HEK293T (cell line): ENCODE measurements at regions not wholly inside any gene's neighbourhood (a gene's known extent, or its start where the extent isn't known, plus 50 kb on each side); places are given as distances from the start of the nearest gene placed in this dataset.

Experiments used
- CTCF ChIA-PET: fragments of 350-600 bp; formaldehyde crosslinking; extraction: SDS; loops from one replicate; lab custom pipeline; 2021; ENCODE audit warnings: antibody characterized with exemption, inconsistent platforms; lab: Yijun Ruan, JAX
- POLR2A ChIA-PET: fragments of 350-600 bp; formaldehyde crosslinking; extraction: SDS; loops from one replicate; lab custom pipeline; 2020; ENCODE audit warnings: antibody characterized with exemption, inconsistent platforms; lab: Yijun Ruan, JAX
- DNase-seq: peaks from one replicate; pipeline ENCODE4 v3.0.0; 2012; ENCODE audit warnings: mixed read lengths; ENCODE audit errors: extremely low spot score
- ARNT ChIP-seq: fragments of 450-650 bp; IDR thresholded peaks from 2 replicates; pipeline ENCODE4 v1.6.1; 2017; ENCODE audit warnings: mild to moderate bottlenecking
- BHLHE40 ChIP-seq: fragments of 450-650 bp; IDR thresholded peaks from 2 replicates; pipeline ENCODE4 v1.6.1; 2016; ENCODE audit warnings: mild to moderate bottlenecking, moderate library complexity, borderline replicate concordance
- CTBP1 ChIP-seq: fragments of 450-650 bp; IDR thresholded peaks from 2 replicates; pipeline ENCODE4 v1.6.1; 2016; ENCODE audit warnings: borderline replicate concordance
- ELF4 ChIP-seq: fragments of 450-650 bp; IDR thresholded peaks from 2 replicates; pipeline ENCODE4 v1.6.1; 2017; ENCODE audit warnings: antibody characterized with exemption
- FOXA1 ChIP-seq: fragments of 450-650 bp; IDR thresholded peaks from 2 replicates; pipeline ENCODE4 v1.6.1; 2016; ENCODE audit warnings: mild to moderate bottlenecking
- FOXK2 ChIP-seq: fragments of 450-650 bp; IDR thresholded peaks from 2 replicates; pipeline ENCODE4 v1.6.1; 2016; ENCODE audit warnings: mild to moderate bottlenecking
- FOXM1 ChIP-seq: fragments of 450-650 bp; IDR thresholded peaks from 2 replicates; pipeline ENCODE4 v1.6.1; 2017; ENCODE audit warnings: mild to moderate bottlenecking, borderline replicate concordance
- HDGF ChIP-seq: fragments of 450-650 bp; IDR thresholded peaks from 2 replicates; pipeline ENCODE4 v1.6.1; 2017; ENCODE audit warnings: antibody characterized with exemption, borderline replicate concordance
- L3MBTL2 ChIP-seq: fragments of 450-650 bp; conservative IDR thresholded peaks from 2 replicates; pipeline ENCODE4 v1.6.1; 2016; ENCODE audit warnings: mild to moderate bottlenecking
- LEF1 ChIP-seq: fragments of 450-650 bp; IDR thresholded peaks from 2 replicates; pipeline ENCODE4 v1.6.1; 2017; ENCODE audit warnings: mild to moderate bottlenecking, borderline replicate concordance
- NFRKB ChIP-seq: fragments of 450-650 bp; IDR thresholded peaks from 2 replicates; pipeline ENCODE4 v1.6.1; 2016; ENCODE audit warnings: mild to moderate bottlenecking, moderate library complexity
- SP1 ChIP-seq: fragments of 450-650 bp; IDR thresholded peaks from 2 replicates; pipeline ENCODE4 v1.6.1; 2017
- SUZ12 ChIP-seq: fragments of 450-650 bp; IDR thresholded peaks from 2 replicates; pipeline ENCODE4 v1.6.1; 2016; ENCODE audit warnings: mild to moderate bottlenecking
- TARDBP ChIP-seq: fragments of 450-650 bp; IDR thresholded peaks from 2 replicates; pipeline ENCODE4 v1.6.1; 2016
- ZNF384 ChIP-seq: fragments of 450-650 bp; IDR thresholded peaks from 2 replicates; pipeline ENCODE4 v1.6.1; 2016
- TF ChIP-seq, protein P1 (sequence below): fragments of 450-650 bp; IDR thresholded peaks from 2 replicates; pipeline ENCODE4 v1.6.1; 2016

DNA sequence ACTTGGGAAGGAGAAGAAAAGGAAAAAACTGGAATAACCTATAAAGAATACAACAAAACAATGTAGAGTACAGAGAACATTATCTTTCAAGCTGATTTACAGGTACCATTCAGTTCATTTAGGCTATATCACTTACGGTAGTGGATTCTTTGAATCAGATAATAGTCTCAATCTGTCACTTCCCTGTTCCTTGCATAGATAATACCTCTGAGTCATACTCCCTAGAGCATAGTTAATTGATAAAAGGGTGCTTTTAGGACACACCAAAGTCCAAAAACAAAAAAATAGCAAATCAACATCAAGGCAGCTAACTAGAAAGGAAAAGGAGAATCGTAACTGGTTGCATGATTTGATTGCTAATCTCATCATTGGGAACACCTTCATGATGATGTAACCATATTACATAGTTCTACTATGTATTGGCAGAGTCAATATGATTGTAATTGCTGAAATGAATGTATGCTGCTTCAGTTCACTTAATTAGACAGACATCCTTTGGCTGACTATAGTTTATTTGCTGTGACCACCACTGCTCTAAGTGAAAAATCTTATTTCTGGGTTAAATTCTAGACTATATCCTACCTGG, 844.4 kb downstream of the GATA3 start:
- ChIA-PET POLR2A (no interaction called here), CTCF (no interaction called here)
- no peak for DNase-seq
- no peak for TF ChIP-seq ZNF384
- no peak for TF ChIP-seq ARNT
- no peak for TF ChIP-seq FOXK2
- TF ChIP-seq TARDBP, result no peak
- no peak for TF ChIP-seq FOXM1
- TF ChIP-seq NFRKB, result no peak
- TF ChIP-seq HDGF, result no peak
- no peak for TF ChIP-seq SP1
- no peak for TF ChIP-seq SUZ12
- TF ChIP-seq CTBP1, result no peak
- TF ChIP-seq ELF4, result no peak
- no peak for TF ChIP-seq FOXA1
- TF ChIP-seq LEF1, result no peak
- TF ChIP-seq, protein P1, sequence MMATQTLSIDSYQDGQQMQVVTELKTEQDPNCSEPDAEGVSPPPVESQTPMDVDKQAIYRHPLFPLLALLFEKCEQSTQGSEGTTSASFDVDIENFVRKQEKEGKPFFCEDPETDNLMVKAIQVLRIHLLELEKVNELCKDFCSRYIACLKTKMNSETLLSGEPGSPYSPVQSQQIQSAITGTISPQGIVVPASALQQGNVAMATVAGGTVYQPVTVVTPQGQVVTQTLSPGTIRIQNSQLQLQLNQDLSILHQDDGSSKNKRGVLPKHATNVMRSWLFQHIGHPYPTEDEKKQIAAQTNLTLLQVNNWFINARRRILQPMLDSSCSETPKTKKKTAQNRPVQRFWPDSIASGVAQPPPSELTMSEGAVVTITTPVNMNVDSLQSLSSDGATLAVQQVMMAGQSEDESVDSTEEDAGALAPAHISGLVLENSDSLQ, result no peak

GRCh38 chr10:8902926-8903325, 848.4 kb downstream of the GATA3 start:
- CTCF ChIA-PET, result no interaction called here
- TF ChIP-seq SP1 (no peak), FOXM1 (no peak), BHLHE40 (no peak), NFRKB (no peak), ARNT (no peak), SUZ12 (no peak), L3MBTL2 (no peak), HDGF (no peak), CTBP1 (no peak), ZNF384 (no peak), TARDBP (no peak), FOXA1 (no peak), LEF1 (no peak), ELF4 (no peak), FOXK2 (no peak)
- TF ChIP-seq, protein P1, result no peak
- POLR2A ChIA-PET, result no interaction called here
- no peak for DNase-seq

DNA sequence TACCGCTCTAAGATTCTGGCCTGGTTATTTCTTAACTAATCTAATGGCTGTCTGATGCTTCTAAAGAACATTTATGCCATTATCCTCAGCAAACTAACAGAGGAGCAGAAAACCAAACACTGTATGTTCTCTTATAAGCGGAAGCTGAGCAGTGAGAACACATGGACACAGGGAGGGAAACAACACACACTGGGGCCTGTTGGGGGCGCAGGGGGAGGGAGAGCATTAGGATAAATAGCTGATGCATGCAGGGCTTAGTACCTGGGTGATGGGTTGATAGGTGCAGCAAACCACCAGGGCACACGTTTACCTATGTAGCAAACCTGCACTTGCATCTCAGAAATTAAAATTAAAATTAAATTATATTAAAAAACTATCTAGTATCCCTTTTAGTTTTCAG, 853.5 kb downstream of the GATA3 start:
- DNase-seq, result no peak
- POLR2A ChIA-PET, result no interaction called here

DNA sequence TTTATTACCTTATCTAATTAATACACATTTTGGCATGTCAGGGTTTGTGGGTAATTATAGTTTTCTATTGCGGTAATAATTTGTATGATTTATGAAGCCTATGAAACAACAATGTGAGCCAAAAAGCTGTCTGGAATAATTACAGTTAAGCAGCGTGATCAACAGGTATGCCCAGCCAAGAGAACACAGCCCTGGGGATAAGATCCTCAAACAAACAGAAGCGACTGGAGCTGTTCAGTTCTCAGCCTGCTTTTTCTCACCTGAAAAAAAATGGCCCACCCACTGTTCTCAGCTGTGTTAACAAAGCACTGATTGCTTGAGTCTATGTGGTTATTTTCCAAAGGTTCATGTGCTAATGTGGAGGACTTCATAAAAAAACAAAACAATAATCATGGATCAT, 855.8 kb downstream of the GATA3 start:
- TF ChIP-seq FOXK2, result no peak
- TF ChIP-seq SUZ12, result no peak
- no peak for TF ChIP-seq HDGF
- TF ChIP-seq LEF1, result no peak
- TF ChIP-seq ZNF384, result no peak
- no peak for TF ChIP-seq BHLHE40
- no peak for TF ChIP-seq NFRKB
- no peak for DNase-seq
- ChIA-PET CTCF (no interaction called here), POLR2A (no interaction called here)

More for the DNA sequence above, 853.5 kb downstream of the GATA3 start:
- CTCF ChIA-PET, result interaction anchor here (0.8 kb wide), 1 partner anchor 8 kb away, joined by 3 read pairs; no protein-coding TSS in a partner anchor
- TF ChIP-seq FOXK2 (no peak), NFRKB (no peak), FOXM1 (no peak), ARNT (no peak), ELF4 (no peak), L3MBTL2 (no peak), CTBP1 (no peak), TARDBP (no peak), HDGF (no peak), FOXA1 (no peak), LEF1 (no peak), ZNF384 (no peak), SUZ12 (no peak), BHLHE40 (no peak), SP1 (no peak)
- TF ChIP-seq, protein P1, result no peak

DNA sequence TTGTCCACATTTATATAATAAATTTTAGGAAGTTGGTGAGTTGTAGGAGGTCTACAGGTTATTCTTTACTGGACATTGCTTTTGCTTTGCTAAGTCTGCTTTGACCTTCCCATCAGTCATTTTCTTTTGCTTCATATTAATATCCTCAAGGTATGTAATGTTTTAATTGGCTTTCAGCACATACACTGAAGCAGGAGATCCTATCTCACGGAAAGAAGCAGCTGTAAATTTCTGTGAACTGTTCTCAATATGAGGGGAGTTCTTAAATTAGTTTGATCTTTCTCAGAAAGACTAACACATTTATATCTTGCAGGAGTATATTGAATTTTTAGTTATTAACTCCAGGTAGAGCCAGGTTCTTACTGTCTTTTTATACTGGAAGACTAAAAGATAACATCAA, 856.5 kb downstream of the GATA3 start:
- CTCF ChIA-PET, result no interaction called here
- TF ChIP-seq SUZ12 (no peak), ARNT (no peak), TARDBP (no peak), LEF1 (no peak), CTBP1 (no peak), FOXK2 (no peak), L3MBTL2 (no peak), FOXM1 (no peak), ELF4 (no peak), HDGF (no peak)
- DNase-seq, result no peak
- POLR2A ChIA-PET, result no interaction called here

DNA sequence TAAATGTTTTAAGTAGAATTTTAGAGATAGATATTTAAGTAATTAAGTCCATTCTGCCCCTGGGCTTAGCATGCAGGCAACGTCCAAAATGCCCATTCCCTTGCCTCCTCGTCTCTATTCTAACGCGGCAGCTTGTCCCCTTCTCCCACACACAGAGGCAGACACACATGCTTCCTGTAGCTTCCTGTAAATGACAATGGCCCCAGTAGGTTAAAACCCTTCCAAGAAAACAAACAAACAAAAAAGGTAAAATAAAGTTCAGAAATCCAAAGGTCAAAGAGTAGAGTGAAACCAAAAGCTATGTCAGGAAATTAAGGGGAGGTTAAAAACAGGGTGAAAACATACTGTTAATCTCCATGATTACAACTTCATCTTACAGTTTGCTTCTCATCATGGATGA, 857.6 kb downstream of the GATA3 start:
- no peak for DNase-seq
- no peak for TF ChIP-seq SUZ12
- no peak for TF ChIP-seq HDGF
- ChIA-PET CTCF (no interaction called here), POLR2A (no interaction called here)

DNA sequence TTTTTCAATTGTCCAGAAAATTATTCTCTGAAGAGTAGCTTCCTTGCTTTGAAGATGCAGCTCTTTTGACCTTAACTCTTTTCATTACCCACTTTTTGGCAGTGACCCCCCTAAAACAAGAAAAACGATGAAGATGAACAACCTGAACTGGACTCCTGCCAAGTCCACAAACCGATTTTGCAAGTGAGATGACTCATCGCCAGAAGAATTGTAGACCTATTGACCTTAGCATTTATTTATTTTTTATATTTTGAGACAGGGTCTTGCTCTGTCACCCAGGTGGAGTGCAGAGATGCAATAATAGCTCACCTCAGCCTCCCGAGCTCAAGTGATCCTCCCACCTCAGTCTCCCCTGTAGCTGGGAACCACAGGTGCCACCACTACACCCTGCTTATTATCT, 859.2 kb downstream of the GATA3 start:
- CTCF ChIA-PET, result no interaction called here
- DNase-seq, result no peak
- POLR2A ChIA-PET, result no interaction called here
- TF ChIP-seq TARDBP (no peak), LEF1 (no peak), ARNT (no peak), BHLHE40 (no peak), SUZ12 (no peak), SP1 (no peak), ELF4 (no peak), FOXA1 (no peak), CTBP1 (no peak), ZNF384 (no peak), FOXM1 (no peak), NFRKB (no peak), HDGF (no peak), FOXK2 (no peak), L3MBTL2 (no peak)
- TF ChIP-seq, protein P1, result no peak
